ENCODE measurements at regions not wholly inside any gene's neighbourhood (a gene's known extent, or its start where the extent isn't known, plus 50 kb on each side); places are given as distances from the start of the nearest gene placed in this dataset.

DNA sequence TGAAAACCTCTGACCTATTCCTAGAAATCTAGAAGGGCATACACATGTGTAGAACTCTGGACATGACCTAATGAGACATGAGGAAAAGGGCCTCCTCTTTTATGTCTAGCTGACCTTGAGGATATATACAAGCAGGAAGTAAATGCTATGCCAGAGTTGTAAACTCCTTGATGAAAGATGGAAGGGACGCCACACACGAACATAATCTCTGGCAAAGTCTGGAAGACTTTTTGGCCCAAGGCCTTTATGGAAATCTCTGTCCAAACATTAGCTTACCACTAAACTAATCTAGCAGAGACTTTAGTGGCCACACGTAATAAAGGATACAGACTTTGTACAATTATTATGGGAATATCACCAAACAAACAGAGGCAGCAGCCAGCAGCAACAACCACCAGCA, 138.1 kb upstream of the THSD7A start:
- Mint-ChIP-seq H3K9me3 (peaks cover 11% of the 10 kb centered on the region), H3K4me1 (no peaks in the 10 kb centered on the region), H3K4me3 (no peak overlapping the region), H3K27me3 (no peaks in the 10 kb centered on the region), H3K27ac (no peak overlapping the region), H3K36me3 (ENCODE audit: low read depth) (no peaks in the 10 kb centered on the region)
- ATAC-seq (ENCODE audit: low read depth) (no peak), DNase-seq (no peak)
- ChIA-PET POLR2A (no interaction called here), CTCF (no interaction called here)
- TF ChIP-seq, protein P1, sequence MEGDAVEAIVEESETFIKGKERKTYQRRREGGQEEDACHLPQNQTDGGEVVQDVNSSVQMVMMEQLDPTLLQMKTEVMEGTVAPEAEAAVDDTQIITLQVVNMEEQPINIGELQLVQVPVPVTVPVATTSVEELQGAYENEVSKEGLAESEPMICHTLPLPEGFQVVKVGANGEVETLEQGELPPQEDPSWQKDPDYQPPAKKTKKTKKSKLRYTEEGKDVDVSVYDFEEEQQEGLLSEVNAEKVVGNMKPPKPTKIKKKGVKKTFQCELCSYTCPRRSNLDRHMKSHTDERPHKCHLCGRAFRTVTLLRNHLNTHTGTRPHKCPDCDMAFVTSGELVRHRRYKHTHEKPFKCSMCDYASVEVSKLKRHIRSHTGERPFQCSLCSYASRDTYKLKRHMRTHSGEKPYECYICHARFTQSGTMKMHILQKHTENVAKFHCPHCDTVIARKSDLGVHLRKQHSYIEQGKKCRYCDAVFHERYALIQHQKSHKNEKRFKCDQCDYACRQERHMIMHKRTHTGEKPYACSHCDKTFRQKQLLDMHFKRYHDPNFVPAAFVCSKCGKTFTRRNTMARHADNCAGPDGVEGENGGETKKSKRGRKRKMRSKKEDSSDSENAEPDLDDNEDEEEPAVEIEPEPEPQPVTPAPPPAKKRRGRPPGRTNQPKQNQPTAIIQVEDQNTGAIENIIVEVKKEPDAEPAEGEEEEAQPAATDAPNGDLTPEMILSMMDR (IDR thresholded peaks at IDR 0.05), result no peak
- intact Hi-C loops (cut with micrococcal nuclease), result no loop called here

DNA sequence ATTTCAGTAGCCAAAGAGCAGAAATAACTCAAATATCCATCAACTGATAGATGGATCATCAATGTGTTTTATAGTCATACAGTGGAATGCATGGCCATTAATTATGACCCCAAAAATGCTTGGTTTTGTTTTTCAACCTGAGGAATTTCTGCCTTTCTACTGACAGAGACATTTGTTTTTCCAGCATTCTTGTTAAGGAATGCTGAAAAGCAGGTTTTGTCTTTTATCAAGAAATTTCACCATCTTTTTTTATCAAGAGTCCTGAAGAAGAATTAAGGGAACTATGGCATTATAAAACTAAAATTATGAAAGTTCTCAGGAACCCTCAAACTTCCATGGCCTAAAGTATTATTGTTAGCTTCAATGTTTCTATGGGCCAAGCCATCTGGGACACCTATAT, 153.4 kb upstream of the THSD7A start:
- TF ChIP-seq, protein P1 (IDR thresholded peaks at IDR 0.05), result no peak
- no peaks in the 10 kb centered on the region for H3K27me3 Mint-ChIP-seq
- H3K36me3 Mint-ChIP-seq (ENCODE audit: low read depth), result no peaks in the 10 kb centered on the region
- POLR2A ChIA-PET, result no interaction called here
- H3K4me1 Mint-ChIP-seq, result no peaks in the 10 kb centered on the region
- H3K4me3 Mint-ChIP-seq, result no peak overlapping the region
- CTCF ChIA-PET, result no interaction called here
- ATAC-seq (ENCODE audit: low read depth), result no peak
- H3K27ac Mint-ChIP-seq, result no peak overlapping the region
- intact Hi-C loops (cut with micrococcal nuclease), result no loop called here
- DNase-seq, result no peak
- peaks cover 8% of the 10 kb centered on the region for H3K9me3 Mint-ChIP-seq

DNA sequence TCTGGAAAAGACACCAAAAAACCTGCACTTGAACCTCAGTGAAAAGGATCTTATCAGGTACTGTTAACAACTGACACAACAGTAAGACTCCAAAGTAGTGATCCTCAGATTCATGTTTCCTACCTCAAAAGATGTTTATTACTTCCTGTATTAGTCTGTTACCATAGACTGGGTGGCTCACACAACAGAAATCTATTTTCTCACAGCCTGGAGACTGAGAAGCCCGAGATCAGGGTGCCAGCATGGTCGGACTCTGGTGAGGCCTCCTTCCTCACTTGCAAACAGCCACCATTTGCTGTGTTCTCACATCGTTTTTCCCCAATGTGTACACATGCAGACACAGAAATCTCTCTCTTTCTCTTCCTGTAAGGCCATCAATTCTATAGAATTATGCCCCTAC, 154.0 kb upstream of the THSD7A start:
- no peak for ATAC-seq (ENCODE audit: low read depth)
- no peak for DNase-seq
- H3K27me3 Mint-ChIP-seq, result no peaks in the 10 kb centered on the region
- POLR2A ChIA-PET, result no interaction called here
- H3K4me3 Mint-ChIP-seq, result no peak overlapping the region
- TF ChIP-seq, protein P1 (IDR thresholded peaks at IDR 0.05), result no peak
- peaks cover 8% of the 10 kb centered on the region for H3K9me3 Mint-ChIP-seq
- H3K4me1 Mint-ChIP-seq, result no peaks in the 10 kb centered on the region
- no peaks in the 10 kb centered on the region for H3K36me3 Mint-ChIP-seq (ENCODE audit: low read depth)
- intact Hi-C loops (cut with micrococcal nuclease), result no loop called here
- no peak overlapping the region for H3K27ac Mint-ChIP-seq
- CTCF ChIA-PET, result no interaction called here

DNA sequence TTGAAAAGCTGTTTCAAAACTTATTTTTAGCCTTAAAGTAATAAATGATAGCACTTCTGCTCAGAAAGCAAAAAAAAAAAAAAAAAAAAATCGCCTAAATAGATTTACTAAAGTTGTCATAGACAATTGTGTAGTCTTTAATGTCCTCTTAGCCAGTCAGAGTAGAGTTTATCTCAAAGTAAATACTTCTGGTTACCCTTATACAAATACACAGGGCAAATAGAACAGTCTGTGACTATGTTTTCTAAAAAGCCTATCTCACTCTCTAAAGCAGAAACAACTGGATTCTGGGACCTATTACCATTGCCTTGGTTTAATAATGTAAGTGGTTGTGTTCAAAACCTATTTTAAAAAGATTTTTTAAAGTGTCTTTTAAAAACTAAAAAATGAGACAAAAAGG, 156.2 kb upstream of the THSD7A start:
- Mint-ChIP-seq H3K27me3 (no peaks in the 10 kb centered on the region), H3K36me3 (ENCODE audit: low read depth) (no peaks in the 10 kb centered on the region), H3K4me3 (no peak overlapping the region), H3K9me3 (peaks cover 3% of the 10 kb centered on the region), H3K27ac (no peak overlapping the region), H3K4me1 (no peaks in the 10 kb centered on the region)
- no peak for DNase-seq
- CTCF ChIA-PET, result no interaction called here
- POLR2A ChIA-PET, result no interaction called here
- TF ChIP-seq, protein P1 (IDR thresholded peaks at IDR 0.05), result no peak
- ATAC-seq (ENCODE audit: low read depth), result no peak
- intact Hi-C loops (cut with micrococcal nuclease), result no loop called here

DNA sequence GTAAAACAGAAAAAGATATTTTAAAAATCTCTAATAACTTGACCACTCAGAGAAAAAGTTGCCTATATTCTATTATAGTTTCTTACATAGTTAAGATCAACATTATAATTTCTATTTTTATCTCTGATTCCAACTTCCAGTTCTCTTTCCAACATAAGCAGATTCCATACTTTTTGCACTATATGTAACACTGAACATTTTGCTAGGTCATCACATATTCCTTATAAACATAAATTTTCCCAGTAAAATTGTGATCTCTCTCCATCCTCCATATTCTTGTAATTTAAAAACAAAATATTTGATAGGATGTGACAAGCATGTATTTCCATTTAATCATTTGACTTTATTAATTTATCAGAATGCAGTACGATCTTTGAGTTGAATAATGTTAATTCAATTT, 170.4 kb upstream of the THSD7A start:
- Mint-ChIP-seq H3K4me1 (no peaks in the 10 kb centered on the region), H3K9me3 (no peaks in the 10 kb centered on the region), H3K27me3 (no peaks in the 10 kb centered on the region), H3K27ac (no peak overlapping the region), H3K4me3 (no peak overlapping the region), H3K36me3 (ENCODE audit: low read depth) (no peaks in the 10 kb centered on the region)
- CTCF ChIA-PET, result no interaction called here
- DNase-seq (no peak), ATAC-seq (ENCODE audit: low read depth) (no peak)
- POLR2A ChIA-PET, result no interaction called here
- TF ChIP-seq, protein P1 (IDR thresholded peaks at IDR 0.05), result no peak
- intact Hi-C loops (cut with micrococcal nuclease), result no loop called here

Data from activated B cell treated with CpG ODN at 0.5 μM for 24 hours (primary cell).